Astrocyte (in vitro differentiated cells and primary cell): ENCODE measurements at regions not wholly inside any gene's neighbourhood (a gene's known extent, or its start where the extent isn't known, plus 50 kb on each side); places are given as distances from the start of the nearest gene placed in this dataset.
A peak's percentile ranks its signal among the peaks of the same experiment; 100 is the strongest.

Experiments
- DNase-seq: peaks from one replicate; pipeline ENCODE4 v3.0.0-alpha.2; 2010; ENCODE audit warnings: low read depth
- FAIRE-seq: peaks from 2 replicates; lab custom pipeline; 2011; peaks lifted over from hg19 to GRCh38; lab: Jason Lieb, UNC
- H2AFZ ChIP-seq: 2 replicates; pipeline ENCODE4 v1.6.0; 2012; ENCODE audit warnings: low read depth, low read length, inconsistent platforms
- H3K27ac ChIP-seq: 2 replicates; pipeline ENCODE4 v1.5.1; 2011; ENCODE audit warnings: low read depth, low read length, inconsistent platforms
- H3K27me3 ChIP-seq: 2 replicates; pipeline ENCODE4 v1.6.0; 2011; ENCODE audit warnings: low read length, inconsistent platforms; ENCODE audit not compliant: insufficient read depth
- H3K36me3 ChIP-seq: 2 replicates; pipeline ENCODE4 v1.5.1; 2011; ENCODE audit warnings: low read length, inconsistent platforms; ENCODE audit not compliant: insufficient read depth
- H3K4me1 ChIP-seq: 2 replicates; pipeline ENCODE4 v1.5.1; 2011; ENCODE audit warnings: low read length, inconsistent platforms; ENCODE audit not compliant: insufficient read depth
- H3K4me2 ChIP-seq: 2 replicates; pipeline ENCODE4 v1.6.0; 2012; ENCODE audit warnings: low read length, inconsistent platforms
- H3K4me3 ChIP-seq: 2 replicates; pipeline ENCODE4 v1.5.1; 2011; ENCODE audit warnings: low read depth, mild to moderate bottlenecking, low read length, inconsistent platforms; ENCODE audit not compliant: insufficient read depth
- H3K79me2 ChIP-seq: 2 replicates; pipeline ENCODE4 v1.6.0; 2012; ENCODE audit warnings: mild to moderate bottlenecking, low read length, inconsistent platforms; ENCODE audit not compliant: insufficient read depth
- H3K9ac ChIP-seq: 2 replicates; pipeline ENCODE4 v1.6.0; 2012; ENCODE audit warnings: mild to moderate bottlenecking, low read length, inconsistent platforms
- H3K9me3 ChIP-seq: 2 replicates; pipeline ENCODE4 v1.5.1; 2012; ENCODE audit warnings: low read depth, mild to moderate bottlenecking, low read length, inconsistent platforms; ENCODE audit not compliant: insufficient read depth
- H4K20me1 ChIP-seq: 2 replicates; pipeline ENCODE4 v1.6.0; 2012; ENCODE audit warnings: low read length, inconsistent platforms; ENCODE audit not compliant: insufficient read depth
- H3K27ac Mint-ChIP-seq: one replicate; pipeline ENCODE4 v1.8.0; 2021; ENCODE audit warnings: mild to moderate bottlenecking, mixed read lengths; ENCODE audit not compliant: unreplicated experiment
- H3K27me3 Mint-ChIP-seq: one replicate; pipeline ENCODE4 v1.8.0; 2021; ENCODE audit warnings: low read depth, mixed read lengths; ENCODE audit not compliant: unreplicated experiment
- H3K36me3 Mint-ChIP-seq: one replicate; pipeline ENCODE4 v1.8.0; 2021; ENCODE audit warnings: low read depth, mixed read lengths; ENCODE audit not compliant: unreplicated experiment
- H3K4me1 Mint-ChIP-seq: one replicate; pipeline ENCODE4 v1.8.0; 2021; ENCODE audit warnings: low read depth, mixed read lengths; ENCODE audit not compliant: unreplicated experiment
- H3K4me3 Mint-ChIP-seq: one replicate; pipeline ENCODE4 v1.8.0; 2021; ENCODE audit warnings: mild to moderate bottlenecking, moderate library complexity, mixed read lengths; ENCODE audit not compliant: unreplicated experiment
- H3K9me3 Mint-ChIP-seq: one replicate; pipeline ENCODE4 v1.8.0; 2021; ENCODE audit warnings: mild to moderate bottlenecking, mixed read lengths; ENCODE audit not compliant: unreplicated experiment
- CTCF ChIP-seq: IDR thresholded peaks from 2 replicates; pipeline ENCODE4 v1.5.1; 2011; ENCODE audit warnings: low read depth, mild to moderate bottlenecking, inconsistent platforms, low read length, moderate library complexity; ENCODE audit not compliant: insufficient read depth
- EZH2 ChIP-seq: IDR thresholded peaks from 2 replicates; pipeline ENCODE4 v1.6.1; 2012; ENCODE audit warnings: mild to moderate bottlenecking, low read length, inconsistent platforms; ENCODE audit not compliant: insufficient read depth

GRCh38 chr10:62689712-62690111 lies 114.8 kb upstream of the ADO start:
- DNase-seq: no peak
- no peak overlapping the region for H2AFZ ChIP-seq
- H3K36me3 Mint-ChIP-seq: no peaks in the 10 kb centered on the region
- no peak overlapping the region for H3K4me3 ChIP-seq
- peaks cover 16% of the 10 kb centered on the region for H3K9me3 Mint-ChIP-seq
- H3K27ac ChIP-seq: no peak overlapping the region
- H3K4me2 ChIP-seq: no peak overlapping the region
- H4K20me1 ChIP-seq: no peaks in the 10 kb centered on the region
- H3K9ac ChIP-seq: no peak overlapping the region
- no peaks in the 10 kb centered on the region for H3K79me2 ChIP-seq
- no peak for FAIRE-seq
- H3K36me3 ChIP-seq: no peaks in the 10 kb centered on the region
- H3K4me3 Mint-ChIP-seq: no peak overlapping the region
- peaks cover 3% of the 10 kb centered on the region for H3K27me3 ChIP-seq
- no peaks in the 10 kb centered on the region for H3K9me3 ChIP-seq
- H3K4me1 ChIP-seq: no peaks in the 10 kb centered on the region
- TF ChIP-seq CTCF (no peak), EZH2 (no peak)
- no peak overlapping the region for H3K27ac Mint-ChIP-seq
- H3K4me1 Mint-ChIP-seq: peaks cover 5% of the 10 kb centered on the region
- H3K27me3 Mint-ChIP-seq: no peaks in the 10 kb centered on the region

GRCh38 chr10:62690703-62691102 lies 113.8 kb upstream of the ADO start:
- no peaks in the 10 kb centered on the region for H4K20me1 ChIP-seq
- no peak overlapping the region for H2AFZ ChIP-seq
- no peaks in the 10 kb centered on the region for H3K27me3 ChIP-seq
- H3K79me2 ChIP-seq: no peaks in the 10 kb centered on the region
- H3K9me3 ChIP-seq: no peaks in the 10 kb centered on the region
- TF ChIP-seq CTCF (no peak), EZH2 (no peak)
- no peak overlapping the region for H3K4me3 ChIP-seq
- DNase-seq (peak; percentile 25), FAIRE-seq (no peak)
- no peaks in the 10 kb centered on the region for H3K36me3 ChIP-seq
- H3K4me2 ChIP-seq: no peak overlapping the region
- no peaks in the 10 kb centered on the region for H3K27me3 Mint-ChIP-seq
- no peak overlapping the region for H3K27ac ChIP-seq
- peaks cover 13% of the 10 kb centered on the region for H3K9me3 Mint-ChIP-seq
- no peak overlapping the region for H3K4me3 Mint-ChIP-seq
- H3K4me1 Mint-ChIP-seq: peaks cover 3% of the 10 kb centered on the region
- no peaks in the 10 kb centered on the region for H3K36me3 Mint-ChIP-seq
- H3K27ac Mint-ChIP-seq: no peak overlapping the region
- H3K4me1 ChIP-seq: no peaks in the 10 kb centered on the region
- H3K9ac ChIP-seq: no peak overlapping the region

- no peaks in the 10 kb centered on the region for H3K36me3 ChIP-seq
- no peak overlapping the region for H3K4me3 ChIP-seq
- Mint-ChIP-seq H3K27me3 (no peaks in the 10 kb centered on the region), H3K27ac (no peak overlapping the region), H3K36me3 (no peaks in the 10 kb centered on the region), H3K4me1 (peaks cover 3% of the 10 kb centered on the region), H3K9me3 (peaks cover 9% of the 10 kb centered on the region), H3K4me3 (no peak overlapping the region)
- no peaks in the 10 kb centered on the region for H3K9me3 ChIP-seq
- no peak for DNase-seq
- H3K79me2 ChIP-seq: no peaks in the 10 kb centered on the region
- no peaks in the 10 kb centered on the region for H3K27me3 ChIP-seq
- H3K4me1 ChIP-seq: no peaks in the 10 kb centered on the region
- no peak overlapping the region for H2AFZ ChIP-seq
- H3K27ac ChIP-seq: no peak overlapping the region
- no peak for TF ChIP-seq CTCF
- no peak for TF ChIP-seq EZH2
- H4K20me1 ChIP-seq: no peaks in the 10 kb centered on the region
- no peak overlapping the region for H3K9ac ChIP-seq
- no peak for FAIRE-seq
- no peak overlapping the region for H3K4me2 ChIP-seq
Observed at GRCh38 chr10:62691336-62691735, 113.2 kb upstream of the ADO start.
